Right lobe of liver (tissue), 4 donors: ENCODE measurements at regions not wholly inside any gene's neighbourhood (a gene's known extent, or its start where the extent isn't known, plus 50 kb on each side); places are given as distances from the start of the nearest gene placed in this dataset.

Experiments
- POLR2A ChIP-seq: fragments of 450-650 bp; IDR thresholded peaks from one replicate; pipeline ENCODE4 v1.6.1; 2017; ENCODE audit warnings: antibody characterized with exemption, mild to moderate bottlenecking
- TF ChIP-seq, protein P1 (sequence below), 4 donors: fragments of 200-600 bp in 3 of 4; fragments of 450-650 bp in 1 of 4; IDR thresholded peaks; one replicate each; pipeline versions ENCODE4 v1.5.1 to v1.8.0; 2016 to 2022; ENCODE audit warnings: antibody characterized with exemption in 4 of 4, mild to moderate bottlenecking in 2 of 4
- donor health status: DM: no; HTN: no; CAD: no.
- donor health status: DM: no; HTN: no; CAD: no.
- donor health status: DM: no; HTN: yes; CAD: no.

DNA sequence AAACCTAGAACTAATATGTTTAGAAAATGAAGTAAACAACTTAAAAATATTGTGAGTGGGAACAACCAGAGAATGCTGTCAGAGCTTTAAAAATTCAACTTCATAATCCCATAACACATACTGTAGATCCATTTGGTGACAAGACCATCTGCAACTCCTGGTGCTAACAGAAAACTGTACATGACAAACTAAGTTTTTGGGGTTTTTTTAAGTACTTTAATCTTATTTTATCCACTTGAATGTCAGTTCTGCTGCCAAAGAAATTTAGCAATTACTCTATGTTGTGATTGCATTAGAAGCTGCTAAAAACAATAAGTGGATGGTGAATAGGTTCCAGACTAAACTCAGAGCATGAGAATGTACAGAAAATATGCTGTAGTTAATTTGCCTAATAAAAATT lies 345.4 kb downstream of the COL12A1 start:
- TF ChIP-seq, protein P1, sequence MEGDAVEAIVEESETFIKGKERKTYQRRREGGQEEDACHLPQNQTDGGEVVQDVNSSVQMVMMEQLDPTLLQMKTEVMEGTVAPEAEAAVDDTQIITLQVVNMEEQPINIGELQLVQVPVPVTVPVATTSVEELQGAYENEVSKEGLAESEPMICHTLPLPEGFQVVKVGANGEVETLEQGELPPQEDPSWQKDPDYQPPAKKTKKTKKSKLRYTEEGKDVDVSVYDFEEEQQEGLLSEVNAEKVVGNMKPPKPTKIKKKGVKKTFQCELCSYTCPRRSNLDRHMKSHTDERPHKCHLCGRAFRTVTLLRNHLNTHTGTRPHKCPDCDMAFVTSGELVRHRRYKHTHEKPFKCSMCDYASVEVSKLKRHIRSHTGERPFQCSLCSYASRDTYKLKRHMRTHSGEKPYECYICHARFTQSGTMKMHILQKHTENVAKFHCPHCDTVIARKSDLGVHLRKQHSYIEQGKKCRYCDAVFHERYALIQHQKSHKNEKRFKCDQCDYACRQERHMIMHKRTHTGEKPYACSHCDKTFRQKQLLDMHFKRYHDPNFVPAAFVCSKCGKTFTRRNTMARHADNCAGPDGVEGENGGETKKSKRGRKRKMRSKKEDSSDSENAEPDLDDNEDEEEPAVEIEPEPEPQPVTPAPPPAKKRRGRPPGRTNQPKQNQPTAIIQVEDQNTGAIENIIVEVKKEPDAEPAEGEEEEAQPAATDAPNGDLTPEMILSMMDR (IDR thresholded peaks at IDR 0.05) = no peak
- no peak for TF ChIP-seq POLR2A
